ENCODE measurements at regions not wholly inside any gene's neighbourhood (a gene's known extent, or its start where the extent isn't known, plus 50 kb on each side); places are given as distances from the start of the nearest gene placed in this dataset.

DNA sequence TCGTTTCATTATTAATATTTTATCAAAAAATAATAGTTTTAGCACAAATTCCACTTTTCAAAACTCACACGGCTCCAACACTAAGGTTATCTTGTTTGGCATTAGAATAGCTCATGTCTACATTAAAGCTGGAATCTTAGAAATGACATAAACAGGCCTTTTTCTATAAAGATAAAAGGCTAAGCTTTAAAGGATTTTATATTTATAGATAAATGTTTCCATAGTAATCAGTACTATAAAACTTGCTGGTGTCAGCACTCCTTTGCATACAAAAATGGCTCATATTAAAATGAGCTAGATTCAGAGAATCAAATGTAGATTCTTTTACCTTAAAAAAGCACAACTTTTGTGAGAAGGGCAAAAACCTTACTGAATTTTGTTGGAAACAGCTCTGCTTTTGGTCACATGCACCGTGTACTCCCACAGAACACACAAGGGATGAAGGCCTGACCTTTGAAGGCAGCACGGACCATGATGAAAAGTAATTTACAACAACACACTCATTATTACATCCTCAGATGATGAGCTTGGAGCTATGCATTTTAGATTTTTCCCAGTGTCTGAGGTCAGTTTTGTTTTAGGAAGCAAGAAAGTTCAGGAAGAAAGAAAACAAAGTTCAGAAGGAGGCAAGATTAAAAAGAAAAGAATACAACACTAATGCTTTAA lies 202.8 kb downstream of the BCAT1 start:
- TF ChIP-seq, protein P1, sequence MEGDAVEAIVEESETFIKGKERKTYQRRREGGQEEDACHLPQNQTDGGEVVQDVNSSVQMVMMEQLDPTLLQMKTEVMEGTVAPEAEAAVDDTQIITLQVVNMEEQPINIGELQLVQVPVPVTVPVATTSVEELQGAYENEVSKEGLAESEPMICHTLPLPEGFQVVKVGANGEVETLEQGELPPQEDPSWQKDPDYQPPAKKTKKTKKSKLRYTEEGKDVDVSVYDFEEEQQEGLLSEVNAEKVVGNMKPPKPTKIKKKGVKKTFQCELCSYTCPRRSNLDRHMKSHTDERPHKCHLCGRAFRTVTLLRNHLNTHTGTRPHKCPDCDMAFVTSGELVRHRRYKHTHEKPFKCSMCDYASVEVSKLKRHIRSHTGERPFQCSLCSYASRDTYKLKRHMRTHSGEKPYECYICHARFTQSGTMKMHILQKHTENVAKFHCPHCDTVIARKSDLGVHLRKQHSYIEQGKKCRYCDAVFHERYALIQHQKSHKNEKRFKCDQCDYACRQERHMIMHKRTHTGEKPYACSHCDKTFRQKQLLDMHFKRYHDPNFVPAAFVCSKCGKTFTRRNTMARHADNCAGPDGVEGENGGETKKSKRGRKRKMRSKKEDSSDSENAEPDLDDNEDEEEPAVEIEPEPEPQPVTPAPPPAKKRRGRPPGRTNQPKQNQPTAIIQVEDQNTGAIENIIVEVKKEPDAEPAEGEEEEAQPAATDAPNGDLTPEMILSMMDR (IDR thresholded peaks at IDR 0.05), result no peak
- TF ChIP-seq EP300 (IDR thresholded peaks at IDR 0.05), result no peak

All from upper lobe of left lung (tissue), 4 donors.